ENCODE measurements at regions not wholly inside any gene's neighbourhood (a gene's known extent, or its start where the extent isn't known, plus 50 kb on each side); places are given as distances from the start of the nearest gene placed in this dataset.
"Not testable (repeated sequence)": the region's sequence is repeated elsewhere in the genome, so short reads cannot be mapped to it uniquely, and the experiment has no call there.

DNA sequence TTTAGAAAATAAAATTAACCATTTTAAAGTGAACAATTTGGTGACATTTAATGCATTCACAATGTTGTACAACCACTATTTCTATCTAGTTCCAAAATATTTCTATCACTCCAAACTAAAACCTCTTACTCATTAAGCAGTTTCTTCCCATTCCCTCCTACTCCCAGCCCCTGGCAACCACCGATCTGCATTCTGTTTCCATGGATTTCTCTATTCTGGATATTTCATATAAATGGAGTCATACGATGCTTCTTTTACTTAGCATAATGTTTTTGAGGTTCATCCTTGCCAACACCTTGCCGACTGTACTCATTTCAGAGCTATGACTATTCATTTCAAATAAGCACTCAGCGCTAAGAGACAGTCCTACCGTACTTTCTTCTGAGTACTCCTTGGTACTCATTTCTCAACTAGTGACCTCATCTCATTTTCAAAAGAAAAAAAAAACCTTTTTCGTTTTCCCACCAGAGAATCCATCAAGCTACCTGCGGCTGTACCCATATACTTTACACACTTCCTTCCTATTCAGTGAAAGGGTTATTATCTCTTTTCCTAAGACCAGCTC lies 259.2 kb downstream of the UTRN start:
- DNase-seq = no peak

DNA sequence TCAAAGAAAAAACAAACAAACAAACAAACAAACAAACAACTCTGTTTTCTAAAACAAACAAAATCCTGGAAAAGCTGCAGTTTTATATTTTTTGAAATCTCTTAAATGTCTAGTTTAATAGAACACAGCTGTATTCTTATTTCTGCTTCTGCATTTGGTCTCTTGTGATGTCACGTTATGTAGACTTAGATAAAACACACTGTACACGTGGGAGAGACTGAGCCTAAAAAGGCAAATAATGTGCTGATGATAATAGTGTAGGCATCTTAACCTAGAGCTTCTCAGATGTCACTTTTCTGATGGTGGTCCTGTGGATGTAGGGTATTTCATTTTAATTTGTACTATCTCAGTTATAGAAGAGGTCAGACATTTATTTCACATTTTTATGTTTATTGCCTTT lies 261.7 kb downstream of the UTRN start:
- no peak for DNase-seq

DNA sequence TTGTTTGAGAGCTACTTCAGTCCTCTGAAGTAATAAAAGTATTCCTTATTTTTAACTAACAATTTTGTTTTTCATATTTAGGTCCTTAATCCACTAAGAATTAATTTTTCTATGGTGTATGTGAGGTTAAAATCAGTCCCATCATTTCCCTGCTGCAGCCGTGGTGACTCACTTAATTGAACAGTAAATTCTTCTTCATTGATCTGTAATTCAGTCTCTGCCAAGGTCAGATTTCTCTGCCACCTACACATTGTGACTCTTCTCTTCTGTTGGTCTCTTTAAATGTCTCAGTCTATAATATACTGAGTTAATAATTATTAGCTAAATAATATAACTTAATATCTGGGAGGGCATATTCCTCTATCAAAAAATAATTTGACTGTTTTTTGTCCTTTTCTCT lies 262.3 kb downstream of the UTRN start:
- no peak for DNase-seq

DNA sequence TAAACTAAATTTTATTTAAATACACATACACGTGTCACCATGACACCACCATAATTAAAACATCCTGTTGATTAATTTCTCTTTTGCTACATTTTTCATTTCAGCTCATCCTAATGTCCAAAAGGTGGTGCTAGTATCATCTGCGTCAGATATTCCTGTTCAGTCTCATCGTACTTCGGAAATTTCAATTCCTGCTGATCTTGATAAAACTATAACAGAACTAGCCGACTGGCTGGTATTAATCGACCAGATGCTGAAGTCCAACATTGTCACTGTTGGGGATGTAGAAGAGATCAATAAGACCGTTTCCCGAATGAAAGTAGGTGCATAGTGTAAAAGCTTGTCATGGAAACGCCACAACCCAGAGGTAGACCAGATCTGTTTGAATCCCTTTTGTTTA lies 263.4 kb downstream of the UTRN start:
- no peak for DNase-seq

DNA sequence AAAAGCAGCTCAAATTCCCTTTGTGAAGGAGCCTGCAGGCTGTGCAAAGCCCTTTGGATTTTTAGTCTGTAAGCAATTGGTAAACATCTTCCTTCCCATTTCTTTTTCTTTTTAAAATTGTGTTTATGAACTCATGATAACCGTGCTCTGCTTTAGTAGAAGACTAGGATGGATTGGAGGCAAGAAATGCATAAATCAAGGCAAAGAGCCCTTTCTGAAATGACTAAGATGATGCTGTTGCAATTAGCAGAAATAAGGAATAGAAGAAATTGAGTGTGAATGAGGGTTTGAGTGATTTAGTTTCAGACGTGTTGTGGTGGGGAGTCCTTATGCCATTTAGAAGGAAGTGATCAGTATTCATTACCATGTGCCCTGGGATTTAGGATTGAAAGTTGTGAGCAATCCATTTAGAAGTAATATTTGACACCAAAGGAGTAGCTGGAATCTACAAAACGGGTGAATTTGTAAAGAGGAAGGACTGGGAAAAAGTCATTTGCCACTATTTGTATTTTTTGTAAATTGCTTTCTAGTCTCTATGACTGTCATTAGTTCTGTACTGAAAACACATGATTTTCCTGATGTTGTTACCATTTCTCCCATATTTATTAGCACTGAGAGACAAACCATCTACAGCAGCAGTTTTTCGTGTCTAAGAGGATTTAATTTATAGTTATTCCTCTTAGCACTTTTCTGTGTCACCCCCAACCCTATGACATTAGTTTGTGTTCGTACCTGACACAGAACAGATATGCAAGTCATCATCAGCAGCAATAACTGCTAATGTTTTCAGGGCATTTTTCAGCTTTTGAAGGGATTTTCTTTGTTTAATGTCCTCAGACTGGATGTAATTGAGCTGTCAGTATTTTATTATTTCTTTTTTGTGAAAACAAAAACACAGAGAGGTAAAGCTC lies 265.0 kb downstream of the UTRN start:
- DNase-seq = no peak

DNA sequence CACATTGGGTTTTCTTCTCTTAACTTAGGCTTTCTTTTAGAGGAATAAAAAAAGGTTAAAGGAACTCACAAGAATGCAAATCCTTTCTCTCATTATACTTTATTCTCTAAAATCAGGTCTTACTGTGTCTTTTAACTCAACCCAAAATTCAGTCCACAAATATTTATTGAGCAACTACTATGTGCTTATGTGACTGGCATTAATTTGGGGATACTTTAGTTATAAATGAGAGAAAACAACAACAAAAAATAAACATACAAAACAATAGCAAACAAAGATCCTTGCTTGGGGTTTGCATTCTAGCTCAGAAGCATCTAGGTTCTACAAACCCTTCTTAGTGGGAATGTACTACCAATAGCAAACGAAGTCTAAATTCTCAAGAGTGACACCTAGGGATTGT lies 266.2 kb downstream of the UTRN start:
- no peak for DNase-seq

DNA sequence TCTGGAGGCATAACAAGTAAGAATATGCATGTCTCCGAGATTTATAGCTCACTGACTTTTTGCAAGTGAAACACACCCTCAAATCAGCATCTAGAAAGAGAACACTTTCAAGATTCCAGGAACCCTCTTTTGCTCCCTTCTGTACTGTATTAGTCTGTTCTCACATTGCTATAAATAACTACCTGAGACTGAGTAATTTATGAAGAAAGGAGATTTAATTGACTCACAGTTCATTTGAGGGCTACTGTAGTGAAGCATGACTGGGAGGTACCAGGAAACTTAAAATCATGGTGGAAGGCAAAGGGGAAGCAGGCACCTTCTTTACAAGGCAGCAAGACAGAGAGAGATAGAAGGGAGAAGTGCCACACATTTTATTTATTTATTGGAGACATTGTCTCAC lies 269.9 kb downstream of the UTRN start:
- DNase-seq = no peak

DNA sequence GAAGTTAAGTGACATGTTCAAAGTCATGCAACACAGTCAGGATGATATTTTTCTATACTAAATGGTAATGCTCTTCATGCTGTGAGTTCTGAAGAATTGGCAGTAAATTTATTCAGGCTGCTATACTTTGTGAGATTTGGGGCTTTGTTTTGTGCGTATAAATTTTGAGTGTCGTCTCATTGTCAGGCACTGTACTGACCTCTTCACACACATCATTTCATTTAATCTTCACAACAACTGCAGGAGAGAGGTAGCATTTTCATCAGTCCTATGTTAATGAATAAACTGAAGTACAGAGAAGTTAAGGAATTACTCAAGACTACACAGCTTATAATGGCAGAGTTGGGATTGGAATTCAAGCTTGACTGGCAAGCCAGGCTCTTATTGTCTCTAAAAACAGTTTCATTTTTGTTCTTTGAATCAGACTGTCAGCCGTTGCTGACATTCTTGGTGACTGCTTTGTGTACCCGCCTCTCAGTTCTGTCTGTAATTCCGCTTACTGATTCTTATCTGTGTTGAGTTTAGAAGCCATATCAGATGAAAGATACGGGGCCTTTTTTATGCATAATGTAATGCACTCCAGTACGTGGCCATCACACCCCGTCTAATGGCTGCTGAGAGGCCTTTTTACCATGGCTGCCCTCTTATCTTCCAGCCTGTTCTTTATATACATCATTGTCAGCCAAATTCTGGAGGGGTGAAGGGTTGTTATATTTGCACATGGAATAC lies 274.9 kb downstream of the UTRN start:
- DNase-seq = no peak

DNA sequence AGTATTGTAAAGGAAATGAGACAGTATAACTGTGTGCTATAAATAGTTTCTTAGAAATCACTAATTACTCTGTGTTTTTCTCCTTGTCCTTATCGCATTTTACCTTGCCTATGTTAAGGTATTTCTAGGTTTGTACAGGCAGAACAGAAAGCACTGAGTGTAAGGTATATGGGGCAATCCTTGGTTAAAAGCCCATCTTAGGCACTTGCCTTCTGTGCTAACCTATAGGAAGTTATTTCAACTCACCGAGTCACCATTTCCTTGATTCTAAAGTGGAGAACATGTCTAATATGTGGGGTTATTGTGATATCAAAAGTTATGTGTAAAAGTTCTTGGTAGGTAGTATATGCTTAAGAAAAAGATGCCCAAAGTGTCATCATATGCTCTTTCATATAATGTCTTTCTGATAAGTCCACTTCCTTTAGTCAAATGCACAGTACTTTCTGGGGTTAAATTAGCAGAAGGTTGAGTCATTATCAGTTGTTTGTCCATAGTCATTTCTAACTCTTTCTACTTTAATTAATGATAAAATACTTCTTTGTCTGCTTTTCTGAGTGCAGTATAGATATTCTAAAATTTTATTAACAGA lies 276.4 kb downstream of the UTRN start:
- DNase-seq = no peak

DNA sequence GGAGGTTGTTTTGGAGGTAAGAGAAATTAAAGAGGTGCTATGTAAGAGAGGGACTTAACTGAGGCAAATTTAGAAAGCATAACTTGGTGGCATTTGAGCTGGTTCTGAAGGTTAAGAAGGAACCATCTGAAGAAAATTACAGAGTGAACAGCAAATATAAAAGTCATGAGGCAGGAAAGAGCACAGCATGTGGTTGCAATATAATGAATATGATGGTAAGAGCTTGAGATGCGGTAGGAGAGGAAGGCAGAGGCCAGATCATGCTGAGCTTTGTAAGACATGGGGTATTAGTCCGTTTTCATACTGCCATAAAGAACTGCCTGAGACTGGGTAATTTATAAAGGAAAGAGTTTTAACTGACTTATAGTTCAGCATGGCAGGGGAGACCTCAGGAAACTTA lies 279.1 kb downstream of the UTRN start:
- no peak for DNase-seq

DNA sequence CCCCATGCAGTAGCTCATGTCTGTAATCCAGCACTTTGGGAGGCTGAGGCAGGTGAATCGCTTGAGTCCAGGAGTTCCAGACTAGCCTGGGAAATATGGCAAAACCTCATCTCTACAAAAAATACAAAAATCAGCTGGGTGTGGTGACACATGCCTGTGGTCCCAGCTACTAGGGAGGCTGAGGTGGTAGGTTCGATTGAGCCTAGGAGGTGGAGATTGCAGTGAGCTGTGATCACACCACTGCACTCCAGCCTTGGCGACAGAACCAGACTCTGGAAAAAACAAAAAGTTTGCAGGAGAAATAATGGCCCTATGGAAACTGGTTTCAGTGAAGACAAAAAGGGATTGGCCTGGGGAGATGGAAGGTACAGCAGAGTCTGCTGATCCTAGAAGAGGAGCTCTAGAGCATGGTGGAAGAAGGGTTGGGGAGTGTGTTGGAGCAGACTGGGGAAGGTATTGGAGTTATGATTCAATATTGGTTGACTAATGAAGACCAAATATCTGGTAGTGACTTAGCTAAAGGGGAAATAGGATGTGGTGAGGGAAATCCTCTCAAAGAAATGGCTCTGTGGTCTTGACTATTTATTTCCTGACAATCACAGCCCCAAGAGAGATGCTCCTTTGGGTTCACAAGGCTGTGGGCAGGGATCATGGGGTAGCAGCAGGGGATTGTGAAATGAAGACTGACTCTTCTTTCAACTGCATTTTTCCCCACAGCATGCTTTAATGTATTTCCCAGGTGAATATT lies 281.9 kb downstream of the UTRN start:
- DNase-seq = no peak

DNA sequence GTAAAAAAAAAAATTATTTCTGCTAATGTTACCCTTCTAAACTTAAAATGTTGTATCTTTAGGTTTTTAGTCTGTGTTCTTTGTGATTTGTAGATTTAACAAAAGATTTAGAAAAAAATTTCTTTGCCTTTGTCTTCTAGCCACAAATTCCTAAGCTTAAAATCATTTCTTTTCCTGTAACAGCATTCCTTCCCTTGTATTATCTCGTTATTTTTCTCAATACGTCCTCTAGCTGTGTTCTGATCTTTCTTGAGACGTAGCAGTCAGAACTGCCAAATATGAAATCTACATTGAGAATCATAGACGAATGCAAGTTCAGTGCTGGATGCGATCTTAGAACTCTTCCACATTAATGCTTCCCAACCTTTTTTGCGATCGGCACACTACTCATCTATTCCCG lies 283.1 kb downstream of the UTRN start:
- DNase-seq = no peak

DNA sequence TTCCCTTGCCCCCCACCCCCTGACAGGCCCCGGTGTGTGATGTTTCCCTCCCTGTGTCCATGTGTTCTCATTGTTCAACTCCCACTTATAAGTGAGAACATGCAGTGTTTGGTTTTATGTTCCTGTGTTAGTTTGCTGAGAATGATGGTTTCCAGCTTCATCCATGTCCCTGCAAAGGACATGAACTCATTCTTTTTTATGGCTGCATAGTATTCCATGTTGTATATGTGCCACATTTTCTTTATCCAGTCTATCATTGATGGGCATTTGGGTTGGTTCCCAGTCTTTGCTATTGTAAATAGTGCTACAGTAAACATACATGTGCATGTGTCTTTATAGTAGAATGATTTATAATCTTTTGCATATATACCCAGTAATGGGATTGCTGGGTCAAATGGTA lies 287.4 kb downstream of the UTRN start:
- not testable (repeated sequence) for DNase-seq

DNA sequence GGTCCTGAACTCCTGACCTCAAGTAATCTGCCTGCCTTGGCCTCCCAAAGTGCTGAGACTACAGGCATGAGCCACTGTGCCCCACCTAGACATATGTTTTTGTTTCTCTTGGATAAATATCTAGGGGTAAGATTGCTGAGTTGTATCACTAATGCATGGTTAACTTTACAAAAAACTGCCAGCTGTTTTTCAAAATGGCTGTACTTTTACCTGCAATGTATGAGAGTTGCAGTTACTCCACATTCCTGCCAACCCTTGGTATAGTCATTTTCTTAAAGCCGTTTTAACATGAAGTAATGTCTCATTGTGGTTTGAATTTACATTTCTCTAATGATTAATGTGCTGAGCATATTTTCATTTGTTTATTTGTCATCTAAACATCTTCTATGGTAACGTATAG lies 289.7 kb downstream of the UTRN start:
- no peak for DNase-seq

DNA sequence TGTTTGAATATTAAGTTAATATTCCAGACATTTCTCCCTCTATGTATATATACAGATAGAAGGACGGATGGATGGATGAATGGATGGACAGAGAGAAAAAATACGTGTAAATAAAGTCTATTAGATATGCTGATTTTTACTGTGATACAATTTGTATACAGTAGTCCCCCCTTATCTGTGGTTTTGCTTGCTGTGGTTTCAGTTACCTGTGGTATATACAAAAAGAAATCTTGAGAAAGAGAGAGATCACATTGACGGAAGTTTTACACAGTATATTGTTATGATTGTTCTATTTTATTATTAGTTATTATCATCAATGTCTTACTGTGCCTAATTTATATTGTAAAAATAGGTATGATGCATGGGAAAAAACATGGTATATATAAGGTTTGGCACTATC lies 290.2 kb downstream of the UTRN start:
- no peak for DNase-seq

DNA sequence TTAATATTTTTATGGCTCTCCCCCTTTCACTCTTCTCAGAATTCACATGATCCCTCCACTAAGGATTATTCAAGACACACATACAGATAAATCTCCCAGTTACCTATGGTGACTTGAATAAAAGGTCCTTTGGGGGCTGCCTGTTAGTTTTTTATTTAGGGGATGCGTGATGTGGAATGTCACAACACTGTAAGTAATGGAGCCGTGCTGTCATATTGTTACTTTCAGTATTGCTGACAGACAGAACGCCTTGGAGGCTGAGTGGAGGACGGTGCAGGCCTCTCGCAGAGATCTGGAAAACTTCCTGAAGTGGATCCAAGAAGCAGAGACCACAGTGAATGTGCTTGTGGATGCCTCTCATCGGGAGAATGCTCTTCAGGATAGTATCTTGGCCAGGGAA lies 291.7 kb downstream of the UTRN start:
- no peak for DNase-seq

DNA sequence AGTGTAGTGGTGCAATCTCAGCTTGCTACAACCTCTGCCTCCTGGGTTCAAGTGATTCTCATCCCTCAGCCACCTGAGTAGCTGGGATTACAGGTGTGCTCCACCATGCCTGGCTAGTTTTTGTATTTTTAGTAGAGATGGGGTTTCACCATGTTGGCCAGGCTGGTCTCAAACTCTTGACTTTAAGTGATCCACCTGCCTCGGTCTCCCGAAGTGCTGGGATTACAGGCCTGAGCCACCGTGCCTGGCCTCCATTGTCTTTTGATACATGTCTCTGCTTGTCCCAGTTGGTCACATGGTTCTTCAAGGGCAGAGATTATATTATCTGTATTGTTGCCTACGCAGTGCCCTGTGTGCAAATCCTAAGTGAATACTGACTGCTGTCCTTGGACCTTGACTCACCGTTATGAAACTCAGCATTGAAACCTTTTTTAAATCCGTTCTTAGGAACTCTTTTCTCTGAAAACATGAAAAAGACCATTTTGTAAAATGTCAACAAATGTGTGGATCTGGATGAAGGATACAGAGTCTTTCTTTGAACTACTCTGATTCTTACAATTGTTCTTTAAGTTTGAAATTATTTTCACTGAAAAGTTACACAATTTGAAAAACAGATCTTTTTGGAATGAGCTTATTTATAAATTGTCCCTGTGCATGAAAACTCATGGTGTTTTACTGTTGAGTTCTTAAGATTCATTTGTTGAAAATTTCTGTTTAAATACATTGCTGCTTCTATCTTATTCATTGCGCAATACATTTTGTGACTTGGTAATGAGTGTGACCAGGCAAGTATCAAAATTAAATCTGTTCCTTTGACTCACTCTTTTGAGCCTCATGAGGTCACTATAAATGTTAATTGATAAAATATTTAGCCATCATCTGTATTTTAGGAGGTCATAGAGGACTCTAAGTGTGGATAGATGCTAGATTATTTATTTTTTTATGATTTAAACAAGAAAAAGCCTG lies 293.5 kb downstream of the UTRN start:
- DNase-seq = no peak

DNA sequence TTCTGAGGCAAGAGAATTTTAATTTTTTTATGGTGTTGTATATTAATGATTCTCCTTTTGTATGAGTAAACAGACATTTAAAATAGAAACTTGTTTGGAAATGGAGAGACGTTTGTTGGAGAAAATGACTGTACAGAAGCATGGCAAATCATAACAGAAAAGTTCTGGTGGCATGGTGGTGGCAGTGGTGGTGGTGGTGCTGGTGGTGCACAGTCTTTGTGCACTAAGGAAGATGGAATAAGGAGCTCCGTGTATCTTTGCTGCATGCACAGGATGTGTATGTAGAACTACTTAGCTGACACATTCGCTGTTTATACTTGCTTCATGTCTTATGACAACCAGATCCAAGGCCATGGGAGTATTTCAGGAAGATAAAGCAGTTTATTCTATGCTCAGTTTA lies 294.9 kb downstream of the UTRN start:
- DNase-seq = no peak

DNA sequence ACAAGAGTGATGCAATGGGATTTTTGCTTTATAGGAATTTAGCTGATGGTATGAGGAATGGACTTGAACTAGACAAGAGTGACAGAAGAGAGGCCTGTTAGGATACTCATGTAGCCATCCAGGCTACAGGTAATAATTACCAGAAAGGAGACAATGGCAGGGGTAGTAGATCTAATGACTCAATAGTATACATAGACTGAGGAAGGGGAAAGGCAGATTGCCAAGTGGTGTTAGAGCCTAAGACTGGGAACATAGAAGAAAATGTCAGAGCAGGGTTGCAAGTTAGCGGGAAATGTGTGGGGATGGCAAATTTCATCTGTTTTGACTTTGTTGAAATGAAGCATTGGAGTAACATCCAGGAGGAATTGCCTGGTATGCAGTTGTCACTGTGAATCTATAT lies 295.6 kb downstream of the UTRN start:
- no peak for DNase-seq

DNA sequence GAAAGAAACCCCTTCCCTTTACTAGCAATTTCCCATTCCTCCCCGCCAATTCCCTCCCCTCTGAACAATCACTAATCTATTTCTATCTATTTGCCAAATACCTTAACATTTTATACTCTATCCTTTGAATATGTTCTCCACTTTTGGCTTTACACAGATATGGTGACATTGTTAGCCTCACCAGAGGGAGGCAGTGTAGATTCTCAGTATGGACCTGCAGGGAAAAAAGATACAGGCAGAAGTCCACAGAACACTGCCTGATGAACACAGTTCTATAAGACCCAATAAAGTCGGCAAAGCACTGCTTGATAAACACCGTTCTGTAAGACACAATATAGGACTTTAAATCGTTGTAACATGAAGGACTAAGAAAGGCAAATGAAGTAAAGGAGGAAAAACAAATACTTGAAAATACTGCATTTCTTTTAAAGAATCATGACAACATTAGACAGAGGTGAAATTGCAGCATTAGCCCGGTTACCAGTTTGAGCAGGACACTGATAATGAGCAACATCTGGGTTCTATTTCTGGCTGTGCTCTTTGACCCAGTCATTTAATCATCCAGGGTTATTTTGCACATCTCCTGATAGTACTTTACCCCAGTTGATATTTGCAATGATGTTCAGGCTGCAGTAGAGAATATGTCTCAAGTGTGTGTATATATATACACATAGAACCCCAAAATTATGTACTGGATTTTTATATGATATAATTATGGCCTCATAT lies 296.8 kb downstream of the UTRN start:
- DNase-seq = no peak

Measured in effector CD8-positive, alpha-beta T cell (primary cell).